LHCN-M2 (cell line): ENCODE measurements at regions not wholly inside any gene's neighbourhood (a gene's known extent, or its start where the extent isn't known, plus 50 kb on each side); places are given as distances from the start of the nearest gene placed in this dataset.

ENCODE experiments used
- DNase-seq: peaks from one replicate; pipeline ENCODE4 v3.0.0-alpha.2; 2012; ENCODE audit warnings: low read depth

GRCh38 chr5:174235221-174236011 is 189.9 kb downstream of the NSG2 start:
- no peak for DNase-seq

- DNase-seq: no peak
Observed at GRCh38 chr5:174236070-174236469, 190.6 kb downstream of the NSG2 start.

GRCh38 chr5:174239718-174240117 is 194.2 kb downstream of the NSG2 start:
- DNase-seq: no peak

- DNase-seq: no peak
Observed at GRCh38 chr5:174242573-174242972, 197.1 kb downstream of the NSG2 start.

GRCh38 chr5:174243904-174244303 is 198.4 kb downstream of the NSG2 start:
- no peak for DNase-seq

GRCh38 chr5:174245516-174246075 is 200.1 kb downstream of the NSG2 start:
- no peak for DNase-seq

- DNase-seq: no peak
Observed at GRCh38 chr5:174246743-174247142, 201.2 kb downstream of the NSG2 start.

- DNase-seq: no peak
Observed at GRCh38 chr5:174247301-174247700, 201.8 kb downstream of the NSG2 start.

- no peak for DNase-seq
Observed at GRCh38 chr5:174251305-174252000, 205.9 kb downstream of the NSG2 start.

- DNase-seq: no peak
Observed at GRCh38 chr5:174252121-174252520, 206.6 kb downstream of the NSG2 start.

GRCh38 chr5:174259696-174260420 is 214.4 kb downstream of the NSG2 start:
- DNase-seq: no peak

GRCh38 chr5:174271316-174271715 is 225.8 kb downstream of the NSG2 start:
- no peak for DNase-seq

GRCh38 chr5:174272671-174273070 is 227.2 kb downstream of the NSG2 start:
- no peak for DNase-seq

- DNase-seq: no peak
Observed at GRCh38 chr5:174273325-174273724, 227.8 kb downstream of the NSG2 start.

GRCh38 chr5:174275959-174276358 is 230.5 kb downstream of the NSG2 start:
- no peak for DNase-seq

GRCh38 chr5:174281089-174281760 is 235.7 kb downstream of the NSG2 start:
- DNase-seq: no peak

- no peak for DNase-seq
Observed at GRCh38 chr5:174281855-174282254, 236.3 kb downstream of the NSG2 start.

GRCh38 chr5:174282391-174282790 is 236.9 kb downstream of the NSG2 start:
- DNase-seq: no peak

- no peak for DNase-seq
Observed at GRCh38 chr5:174283211-174284005, 237.9 kb downstream of the NSG2 start.

- DNase-seq: no peak
Observed at GRCh38 chr5:174284873-174285272, 239.4 kb downstream of the NSG2 start.

GRCh38 chr5:174287761-174288160 is 242.3 kb downstream of the NSG2 start:
- DNase-seq: no peak
